ENCODE measurements at regions not wholly inside any gene's neighbourhood (a gene's known extent, or its start where the extent isn't known, plus 50 kb on each side); places are given as distances from the start of the nearest gene placed in this dataset.

DNA sequence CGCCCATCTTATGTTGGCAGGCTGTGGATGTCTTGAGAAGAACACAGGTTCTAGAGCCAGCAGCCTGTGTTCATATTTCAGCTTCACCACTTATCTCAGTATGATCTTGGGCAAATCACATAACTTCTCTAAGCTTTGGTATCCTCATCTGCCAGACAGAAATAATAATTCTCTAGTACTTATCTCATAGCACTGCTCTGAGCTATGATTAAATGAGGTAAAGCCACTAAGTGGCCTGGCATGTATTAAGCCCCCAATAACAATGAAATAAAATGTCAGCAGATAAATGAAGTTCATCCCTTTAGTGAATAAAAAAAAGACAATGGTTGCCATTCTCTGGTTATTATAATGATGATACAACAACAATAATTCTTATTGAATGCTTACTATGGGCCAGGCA lies 104.9 kb upstream of the EEA1 start:
- H2BK15ac ChIP-seq (ENCODE audit: low read length), result no peak overlapping the region
- peaks cover 0 to 1% (median 0%) of the 10 kb centered on the region in 4 experiments; a peak in 1 of 7 replicates for H3K27me3 ChIP-seq (replicated peaks in 1 of 4; ENCODE audit: control insufficient read depth in 3 of 4, extremely low read depth in 1 of 4, insufficient read depth in 3 of 4, low read length in 3 of 4)
- H3K4ac ChIP-seq (replicated peaks; ENCODE audit: insufficient read length, low read depth, low read length), result no peak overlapping the region
- FAIRE-seq, result no peak
- H3K9me3 ChIP-seq (ENCODE audit: insufficient read depth in 2 of 2, low read depth in 1 of 2, low read length in 1 of 2), result no peaks in the 10 kb centered on the region
- no peak overlapping the region for H4K5ac ChIP-seq (ENCODE audit: insufficient read length, low read depth, low read length)
- H3K36me3 ChIP-seq (ENCODE audit: control insufficient read depth in 2 of 4, insufficient read depth in 4 of 4, low read length in 3 of 4), result no peaks in the 10 kb centered on the region
- no peak overlapping the region for H3K14ac ChIP-seq (ENCODE audit: insufficient read length)
- TF ChIP-seq SUZ12 (IDR thresholded peaks at IDR 0.05; ENCODE audit: low read length), result no peak
- TF ChIP-seq SP2 (IDR thresholded peaks at IDR 0.05; ENCODE audit: low read length), result no peak
- no peak for TF ChIP-seq SP1 (IDR thresholded peaks at IDR 0.05; ENCODE audit: low read depth, low read length)
- no peak for TF ChIP-seq BACH1 (IDR thresholded peaks at IDR 0.05; ENCODE audit: low read length)
- TF ChIP-seq BCL11A (IDR thresholded peaks at IDR 0.05; ENCODE audit: low read depth in 2 of 2, low read length in 2 of 2), result no peak
- TF ChIP-seq CTBP2 (IDR thresholded peaks at IDR 0.05; ENCODE audit: borderline replicate concordance, insufficient read depth, insufficient read length, low read length), result no peak
- no peak for TF ChIP-seq RFX5 (IDR thresholded peaks at IDR 0.05; ENCODE audit: borderline replicate concordance, low read depth, low read length)
- no peak for TF ChIP-seq TBP (IDR thresholded peaks at IDR 0.05; ENCODE audit: low read depth, low read length)
- no peak for TF ChIP-seq SRF (IDR thresholded peaks at IDR 0.05; ENCODE audit: low read depth, low read length)
- no peak for TF ChIP-seq TAF7 (optimal IDR thresholded peaks at IDR 0.05; ENCODE audit: borderline replicate concordance, low read depth, low read length)
- TF ChIP-seq TAF1 (IDR thresholded peaks at IDR 0.05; ENCODE audit: low read depth, low read length), result no peak
- TF ChIP-seq NANOG (IDR thresholded peaks at IDR 0.05; ENCODE audit: insufficient read depth, low read depth, low read length, poor library complexity, severe bottlenecking), result no peak
- TF ChIP-seq, protein P1, sequence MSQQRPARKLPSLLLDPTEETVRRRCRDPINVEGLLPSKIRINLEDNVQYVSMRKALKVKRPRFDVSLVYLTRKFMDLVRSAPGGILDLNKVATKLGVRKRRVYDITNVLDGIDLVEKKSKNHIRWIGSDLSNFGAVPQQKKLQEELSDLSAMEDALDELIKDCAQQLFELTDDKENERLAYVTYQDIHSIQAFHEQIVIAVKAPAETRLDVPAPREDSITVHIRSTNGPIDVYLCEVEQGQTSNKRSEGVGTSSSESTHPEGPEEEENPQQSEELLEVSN (IDR thresholded peaks at IDR 0.05), result no peak
- no peak for TF ChIP-seq KDM5A (IDR thresholded peaks at IDR 0.05; ENCODE audit: low read length)
- no peak for TF ChIP-seq KDM4A (IDR thresholded peaks at IDR 0.05; ENCODE audit: low read depth, low read length, severe bottlenecking)
- no peak overlapping the region for H3K18ac ChIP-seq (ENCODE audit: extremely low read depth, low read length)
- no peaks in the 10 kb centered on the region for H3K4me1 ChIP-seq (replicated peaks in 1 of 4; ENCODE audit: control insufficient read depth in 3 of 4, insufficient read depth in 4 of 4, low read length in 3 of 4)
- no peak overlapping the region for H2BK12ac ChIP-seq (ENCODE audit: low read depth, low read length)
- H3K23ac ChIP-seq (ENCODE audit: insufficient read length), result no peak overlapping the region
- no peaks in the 10 kb centered on the region for H3K79me2 ChIP-seq (ENCODE audit: control insufficient read depth in 1 of 2, insufficient read depth in 2 of 2, low read length in 2 of 2)
- no peak overlapping the region for H3K56ac ChIP-seq (replicated peaks; ENCODE audit: insufficient read length, low read depth, low read length)
- 100% methylated on average over 1 of the region's 1 CpG; no CpG with 5 or more reads in 1 of the 2 experiments for WGBS, 2 experiments (ENCODE audit: extremely low coverage in 1 of 2, insufficient coverage in 1 of 2, insufficient read length in 1 of 2, insufficient replicate concordance in 2 of 2, low coverage in 1 of 2, low lambda C conversion rate in 2 of 2, missing lambda C conversion rate in 1 of 2)
- no peak overlapping the region for H2BK120ac ChIP-seq (replicated peaks; ENCODE audit: low read depth, low read length)
- no peaks in the 10 kb centered on the region for H3K23me2 ChIP-seq (ENCODE audit: low read depth, low read length)
- no peak overlapping the region for H3K27ac ChIP-seq (ENCODE audit: low read depth, low read length)
- H3K79me1 ChIP-seq (ENCODE audit: low read depth, low read length), result no peaks in the 10 kb centered on the region
- H2BK20ac ChIP-seq (ENCODE audit: low read length), result no peak overlapping the region
- H3K4me3 ChIP-seq (ENCODE audit: extremely low read depth in 1 of 4, insufficient read depth in 2 of 4, low read depth in 3 of 4, low read length in 4 of 4), result no peak overlapping the region
- H3K4me2 ChIP-seq (ENCODE audit: insufficient read depth in 1 of 2, low read depth in 2 of 2, low read length in 2 of 2), result no peak overlapping the region
- H4K20me1 ChIP-seq (replicated peaks in 1 of 2; ENCODE audit: control insufficient read depth in 1 of 2, insufficient read depth in 2 of 2, low read length in 2 of 2), result no peaks in the 10 kb centered on the region
- ChIA-PET CTCF (ENCODE audit: partially characterized antibody) (no interaction called here), POLR2A (ENCODE audit: partially characterized antibody) (no interaction called here)
- H3K9ac ChIP-seq (replicated peaks in 1 of 4; ENCODE audit: extremely low read depth in 1 of 4, low read depth in 3 of 4, low read length in 3 of 4), result no peak overlapping the region
- DNase-seq (ENCODE audit: low read depth in 1 of 2, low spot score in 2 of 2), result no peak
- no peak overlapping the region for H2BK5ac ChIP-seq (ENCODE audit: low read depth, low read length)
- no peak overlapping the region for H4K91ac ChIP-seq (replicated peaks; ENCODE audit: insufficient read length, low read length)
- no peak overlapping the region for H2AK5ac ChIP-seq (ENCODE audit: low read depth, low read length)
- H2AFZ ChIP-seq (ENCODE audit: low read length), result no peak overlapping the region
- H4K8ac ChIP-seq (ENCODE audit: extremely low read depth, insufficient read depth, low read length), result no peak overlapping the region

Measured in H1 (cell line).